Activated CD4-positive, alpha-beta memory T cell treated with anti-CD3 and anti-CD28 coated beads for 36 hours (primary cell): ENCODE measurements at regions not wholly inside any gene's neighbourhood (a gene's known extent, or its start where the extent isn't known, plus 50 kb on each side); places are given as distances from the start of the nearest gene placed in this dataset.
"Not testable (repeated sequence)": the region's sequence is repeated elsewhere in the genome, so short reads cannot be mapped to it uniquely, and the experiment has no call there.

Source experiments
- CTCF ChIA-PET: fragments of 350-600 bp; sonication (Branson Sonifier 250); formaldehyde crosslinking; loops from one replicate; lab custom pipeline; 2021; ENCODE audit warnings: antibody characterized with exemption, inconsistent platforms; lab: Charles Lee
- POLR2A ChIA-PET: fragments of 350-600 bp; sonication (Branson Sonifier 250); formaldehyde crosslinking; loops from one replicate; lab custom pipeline; 2021; ENCODE audit warnings: antibody characterized with exemption; lab: Charles Lee
- DNase-seq: peaks from one replicate; pipeline ENCODE4 v3.0.0-alpha.2; 2020
- H3K27ac Mint-ChIP-seq: one replicate; pipeline ENCODE4 v1.8.0; 2021; ENCODE audit warnings: mixed read lengths
- H3K27me3 Mint-ChIP-seq: one replicate; pipeline ENCODE4 v1.8.0; 2021; ENCODE audit warnings: mixed read lengths
- H3K36me3 Mint-ChIP-seq: one replicate; pipeline ENCODE4 v1.8.0; 2021; ENCODE audit warnings: mixed read lengths
- H3K4me1 Mint-ChIP-seq: one replicate; pipeline ENCODE4 v1.8.0; 2021; ENCODE audit warnings: low read depth, mixed read lengths
- H3K4me3 Mint-ChIP-seq: one replicate; pipeline ENCODE4 v1.8.0; 2021; ENCODE audit warnings: mild to moderate bottlenecking, mixed read lengths
- H3K9me3 Mint-ChIP-seq: one replicate; pipeline ENCODE4 v1.8.0; 2021; ENCODE audit warnings: mixed read lengths
- intact Hi-C: fragments of 100-400 bp; cut with micrococcal nuclease; formaldehyde crosslinking; loops from one replicate; pipeline ENCODE4 v1.15.1; 2023

DNA sequence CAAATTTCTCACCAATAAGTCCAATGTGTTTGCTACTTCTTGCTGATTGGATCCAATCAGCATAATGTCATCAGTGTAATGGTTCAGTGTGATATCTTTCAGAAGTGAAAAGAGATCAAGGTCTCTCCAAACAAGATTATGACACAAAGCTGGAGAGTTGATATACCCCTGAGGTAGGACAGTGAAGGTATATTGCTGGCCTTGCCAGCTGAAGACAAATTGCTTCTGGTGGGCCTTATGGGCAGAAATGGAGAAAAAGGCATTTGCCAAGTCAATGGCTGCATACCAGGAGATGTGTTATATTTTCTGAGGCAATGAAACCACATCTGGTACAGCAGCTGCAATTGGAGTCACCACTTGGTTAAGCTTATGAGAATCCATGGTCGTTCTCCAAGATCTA is 131.7 kb upstream of the PCBD1 start:
- H3K36me3 Mint-ChIP-seq, H3K27me3 Mint-ChIP-seq, DNase-seq, POLR2A ChIA-PET, CTCF ChIA-PET, H3K27ac Mint-ChIP-seq, intact Hi-C loops, H3K4me1 Mint-ChIP-seq, H3K4me3 Mint-ChIP-seq: not testable (repeated sequence)
- H3K9me3 Mint-ChIP-seq: peaks cover 11% of the 10 kb centered on the region

GRCh38 chr10:71021402-71021801 is 133.0 kb upstream of the PCBD1 start:
- Mint-ChIP-seq H3K36me3 (no peaks in the 10 kb centered on the region), H3K9me3 (peaks cover 11% of the 10 kb centered on the region), H3K4me1 (no peaks in the 10 kb centered on the region), H3K27ac (no peak overlapping the region), H3K4me3 (no peak overlapping the region), H3K27me3 (peaks cover 3% of the 10 kb centered on the region)
- intact Hi-C loops: no loop called here
- no peak for DNase-seq
- CTCF ChIA-PET: no interaction called here
- POLR2A ChIA-PET: no interaction called here

DNA sequence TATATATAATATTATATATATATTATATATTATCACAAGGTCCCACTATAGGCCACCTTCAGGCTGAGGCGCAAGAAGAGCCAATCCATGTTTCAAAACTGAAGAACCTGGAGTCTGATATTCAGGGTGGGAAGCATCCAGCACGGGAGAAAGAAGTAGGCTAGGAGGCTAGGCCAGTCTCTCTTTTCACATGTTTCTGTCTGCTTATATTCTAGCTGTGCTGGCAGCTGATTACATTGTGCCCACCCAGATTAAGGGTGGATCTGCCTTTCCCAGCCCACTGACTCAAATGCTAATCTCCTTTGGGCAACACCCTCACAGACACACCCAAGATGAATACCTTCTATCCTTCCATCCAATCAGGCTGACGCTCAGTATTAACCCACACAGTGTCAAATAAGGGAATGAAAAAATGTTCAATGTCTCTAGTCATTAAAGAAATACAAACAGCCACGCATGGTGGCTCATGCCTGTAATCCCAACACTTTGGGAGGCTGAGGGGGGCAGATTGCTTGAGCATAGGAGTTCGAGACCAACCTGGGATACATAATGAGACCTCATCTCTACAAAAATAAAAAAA is 135.4 kb upstream of the PCBD1 start:
- no peaks in the 10 kb centered on the region for H3K36me3 Mint-ChIP-seq
- H3K27ac Mint-ChIP-seq: no peak overlapping the region
- POLR2A ChIA-PET: no interaction called here
- H3K9me3 Mint-ChIP-seq: peaks cover 11% of the 10 kb centered on the region
- CTCF ChIA-PET: no interaction called here
- peaks cover 10% of the 10 kb centered on the region for H3K27me3 Mint-ChIP-seq
- intact Hi-C loops: no loop called here
- no peaks in the 10 kb centered on the region for H3K4me1 Mint-ChIP-seq
- no peak overlapping the region for H3K4me3 Mint-ChIP-seq
- DNase-seq: no peak

- H3K36me3 Mint-ChIP-seq: no peaks in the 10 kb centered on the region
- H3K4me3 Mint-ChIP-seq: no peak overlapping the region
- peaks cover 11% of the 10 kb centered on the region for H3K9me3 Mint-ChIP-seq
- H3K27me3 Mint-ChIP-seq: peaks cover 10% of the 10 kb centered on the region
- intact Hi-C loops: no loop called here
- POLR2A ChIA-PET: no interaction called here
- no peak overlapping the region for H3K27ac Mint-ChIP-seq
- CTCF ChIA-PET: no interaction called here
- no peaks in the 10 kb centered on the region for H3K4me1 Mint-ChIP-seq
- DNase-seq: no peak
Measured at GRCh38 chr10:71024490-71024889, 136.1 kb upstream of the PCBD1 start.

GRCh38 chr10:71025535-71025934 is 137.2 kb upstream of the PCBD1 start:
- DNase-seq: no peak
- Mint-ChIP-seq H3K9me3 (peaks cover 11% of the 10 kb centered on the region), H3K4me3 (no peak overlapping the region), H3K27me3 (peaks cover 10% of the 10 kb centered on the region), H3K4me1 (no peaks in the 10 kb centered on the region), H3K36me3 (no peaks in the 10 kb centered on the region), H3K27ac (no peak overlapping the region)
- intact Hi-C loops: no loop called here
- ChIA-PET POLR2A (no interaction called here), CTCF (no interaction called here)

- Mint-ChIP-seq H3K4me1 (no peaks in the 10 kb centered on the region), H3K27me3 (peaks cover 14% of the 10 kb centered on the region), H3K4me3 (no peak overlapping the region), H3K9me3 (no peaks in the 10 kb centered on the region), H3K27ac (no peak overlapping the region), H3K36me3 (no peaks in the 10 kb centered on the region)
- POLR2A ChIA-PET: no interaction called here
- intact Hi-C loops: no loop called here
- CTCF ChIA-PET: no interaction called here
- no peak for DNase-seq
Measured at GRCh38 chr10:71028066-71028465, 139.7 kb upstream of the PCBD1 start.

DNA sequence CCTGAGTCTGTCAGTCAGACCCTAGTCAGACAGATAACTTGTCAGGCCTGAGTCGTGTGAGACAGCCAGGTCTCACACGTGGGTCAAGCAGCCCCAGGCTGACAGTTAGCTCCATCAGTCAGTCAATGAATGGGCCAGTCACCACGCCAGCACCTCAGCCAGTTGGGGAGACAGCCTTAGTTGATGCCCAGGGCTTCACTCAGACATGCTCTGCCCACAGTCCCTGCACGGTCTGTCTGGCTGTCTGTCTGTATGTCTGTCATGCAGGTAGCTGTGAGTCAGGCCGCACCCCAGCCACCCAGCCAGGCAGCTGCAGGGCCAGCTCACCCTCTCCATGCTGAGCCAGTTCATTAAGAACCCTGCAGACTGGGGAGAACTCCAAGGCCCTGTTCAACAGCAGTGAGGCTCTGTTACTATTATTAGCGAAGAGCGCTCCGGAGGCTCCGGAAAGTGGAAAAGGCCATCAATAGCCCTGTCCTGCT is 141.1 kb upstream of the PCBD1 start:
- intact Hi-C loops: no loop called here
- DNase-seq: no peak
- ChIA-PET POLR2A (no interaction called here), CTCF (no interaction called here)
- no peaks in the 10 kb centered on the region for H3K4me1 Mint-ChIP-seq
- no peaks in the 10 kb centered on the region for H3K9me3 Mint-ChIP-seq
- peaks cover 14% of the 10 kb centered on the region for H3K27me3 Mint-ChIP-seq
- H3K4me3 Mint-ChIP-seq: no peak overlapping the region
- H3K27ac Mint-ChIP-seq: no peak overlapping the region
- no peaks in the 10 kb centered on the region for H3K36me3 Mint-ChIP-seq

GRCh38 chr10:71029907-71030306 is 141.5 kb upstream of the PCBD1 start:
- DNase-seq: no peak
- H3K9me3 Mint-ChIP-seq: no peaks in the 10 kb centered on the region
- ChIA-PET POLR2A (no interaction called here), CTCF (no interaction called here)
- H3K36me3 Mint-ChIP-seq: no peaks in the 10 kb centered on the region
- H3K4me1 Mint-ChIP-seq: no peaks in the 10 kb centered on the region
- H3K27ac Mint-ChIP-seq: no peak overlapping the region
- H3K4me3 Mint-ChIP-seq: no peak overlapping the region
- intact Hi-C loops: no loop called here
- peaks cover 14% of the 10 kb centered on the region for H3K27me3 Mint-ChIP-seq

DNA sequence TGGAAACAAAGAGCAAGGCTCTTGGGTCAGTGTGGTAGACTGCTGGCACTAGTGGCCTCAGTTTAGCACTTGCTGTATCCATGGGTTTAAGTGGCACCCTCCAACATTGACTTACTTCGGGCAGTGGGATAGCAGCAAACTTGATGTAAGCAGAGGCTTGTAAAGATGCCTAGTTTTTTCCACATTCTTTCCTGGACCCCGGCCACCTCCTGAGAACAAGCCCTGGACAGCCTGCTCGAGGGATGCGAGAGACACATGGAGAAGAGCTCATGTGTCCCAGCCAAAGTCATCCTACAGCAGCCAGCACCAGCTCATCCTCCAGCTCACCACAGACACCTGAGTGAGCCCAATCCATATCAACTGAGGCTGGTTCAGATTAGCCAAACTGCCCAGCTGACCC is 142.7 kb upstream of the PCBD1 start:
- Mint-ChIP-seq H3K36me3 (no peaks in the 10 kb centered on the region), H3K27me3 (peaks cover 14% of the 10 kb centered on the region), H3K9me3 (no peaks in the 10 kb centered on the region), H3K4me1 (no peaks in the 10 kb centered on the region), H3K4me3 (no peak overlapping the region), H3K27ac (no peak overlapping the region)
- intact Hi-C loops: no loop called here
- POLR2A ChIA-PET: no interaction called here
- CTCF ChIA-PET: interaction anchor here (1.0 kb wide), 1 partner anchor 108 kb away, joined by 3 read pairs; no protein-coding TSS in a partner anchor
- DNase-seq: no peak

DNA sequence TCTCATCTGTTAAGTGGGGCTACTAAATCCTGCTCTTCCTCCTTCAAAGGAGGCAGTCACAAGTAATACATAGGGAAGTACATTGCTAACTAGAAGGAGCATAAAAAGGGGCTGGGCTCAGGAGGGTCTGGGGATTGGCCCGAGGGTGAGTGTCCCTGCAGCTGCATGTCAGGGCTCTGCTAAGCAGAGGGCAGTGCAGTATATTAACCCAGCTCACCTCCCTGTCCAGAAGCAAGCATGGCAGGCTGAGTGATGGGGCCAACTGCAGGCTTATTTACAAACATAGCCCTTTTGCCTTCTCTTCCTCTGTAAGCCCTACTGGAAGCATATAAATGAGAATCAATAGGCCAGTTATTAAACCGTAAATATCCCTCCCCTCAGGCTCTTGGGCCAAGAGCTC is 143.2 kb upstream of the PCBD1 start:
- intact Hi-C loops: no loop called here

GRCh38 chr10:71032887-71033286 is 144.5 kb upstream of the PCBD1 start:
- Mint-ChIP-seq H3K36me3 (no peaks in the 10 kb centered on the region), H3K27ac (no peak overlapping the region), H3K4me3 (no peak overlapping the region), H3K4me1 (no peaks in the 10 kb centered on the region), H3K9me3 (no peaks in the 10 kb centered on the region), H3K27me3 (peaks cover 3% of the 10 kb centered on the region)
- intact Hi-C loops: no loop called here
- no peak for DNase-seq
- CTCF ChIA-PET: no interaction called here
- POLR2A ChIA-PET: no interaction called here

More for the DNA sequence above, 143.2 kb upstream of the PCBD1 start:
- POLR2A ChIA-PET: no interaction called here
- H3K9me3 Mint-ChIP-seq: no peaks in the 10 kb centered on the region
- H3K27ac Mint-ChIP-seq: no peak overlapping the region
- H3K4me3 Mint-ChIP-seq: no peak overlapping the region
- DNase-seq: no peak
- H3K36me3 Mint-ChIP-seq: no peaks in the 10 kb centered on the region
- H3K27me3 Mint-ChIP-seq: peaks cover 9% of the 10 kb centered on the region
- no peaks in the 10 kb centered on the region for H3K4me1 Mint-ChIP-seq
- CTCF ChIA-PET: interaction anchor here (1.0 kb wide), 1 partner anchor 109 kb away, joined by 3 read pairs; no protein-coding TSS in a partner anchor

GRCh38 chr10:71033396-71033980 is 145.1 kb upstream of the PCBD1 start:
- ChIA-PET CTCF (no interaction called here), POLR2A (no interaction called here)
- intact Hi-C loops: no loop called here
- no peaks in the 10 kb centered on the region for H3K4me1 Mint-ChIP-seq
- H3K4me3 Mint-ChIP-seq: no peak overlapping the region
- peaks cover 3% of the 10 kb centered on the region for H3K27me3 Mint-ChIP-seq
- H3K36me3 Mint-ChIP-seq: no peaks in the 10 kb centered on the region
- H3K9me3 Mint-ChIP-seq: no peaks in the 10 kb centered on the region
- no peak for DNase-seq
- H3K27ac Mint-ChIP-seq: no peak overlapping the region
